Neuronal stem cell (in vitro differentiated cells): ENCODE measurements at regions not wholly inside any gene's neighbourhood (a gene's known extent, or its start where the extent isn't known, plus 50 kb on each side); places are given as distances from the start of the nearest gene placed in this dataset.

ENCODE experiments used
- DNase-seq: peaks from one replicate; pipeline ENCODE4 v3.0.0-alpha.2; 2013; ENCODE audit warnings: low spot score
- H2AFZ ChIP-seq: one replicate; pipeline ENCODE4 v1.6.1; 2013; ENCODE audit warnings: mild to moderate bottlenecking, low read length, inconsistent platforms
- H2AK5ac ChIP-seq: 2 replicates; pipeline ENCODE4 v1.6.1; 2013; ENCODE audit warnings: low read depth, mild to moderate bottlenecking, inconsistent platforms, low read length, moderate library complexity, mixed read lengths
- H2BK120ac ChIP-seq: 2 replicates; pipeline ENCODE4 v1.6.1; 2013; ENCODE audit warnings: low read depth, mild to moderate bottlenecking, inconsistent platforms, low read length, moderate library complexity, mixed read lengths
- H2BK12ac ChIP-seq: one replicate; pipeline ENCODE4 v1.6.1; 2013; ENCODE audit warnings: low read length, inconsistent platforms
- H2BK15ac ChIP-seq: 2 replicates; pipeline ENCODE4 v1.6.1; 2013; ENCODE audit warnings: mild to moderate bottlenecking, low read length, inconsistent platforms, mixed read lengths
- H2BK5ac ChIP-seq: one replicate; pipeline ENCODE4 v1.6.1; 2013; ENCODE audit warnings: inconsistent platforms, mild to moderate bottlenecking, low read length, moderate library complexity
- H3K14ac ChIP-seq: one replicate; pipeline ENCODE4 v1.6.1; 2013; ENCODE audit warnings: low read length, inconsistent platforms
- H3K18ac ChIP-seq: 2 replicates; pipeline ENCODE4 v1.6.1; 2013; ENCODE audit warnings: low read length, inconsistent platforms
- H3K23ac ChIP-seq: 2 replicates; pipeline ENCODE4 v1.6.1; 2013; ENCODE audit warnings: low read depth, mild to moderate bottlenecking, mixed read lengths, low read length, inconsistent platforms; ENCODE audit not compliant: poor library complexity
- H3K27ac ChIP-seq: replicated peaks from 3 replicates; pipeline ENCODE4 v1.5.1; 2013; ENCODE audit warnings: low read length, inconsistent platforms
- H3K27me3 ChIP-seq, 3 experiments: 2 replicates each; pipeline ENCODE4 v1.6.1; 2013; ENCODE audit warnings: low read length in 3 of 3, mild to moderate bottlenecking in 2 of 3, inconsistent platforms in 1 of 3, low read depth in 1 of 3, mixed read lengths in 1 of 3, moderate library complexity in 1 of 3; ENCODE audit not compliant: control insufficient read depth in 3 of 3, insufficient read depth in 3 of 3
- H3K36me3 ChIP-seq, 2 donors: replicated peaks in 1 of 2; 2 replicates each; pipeline ENCODE4 v1.6.1; 2013; ENCODE audit warnings: low read length in 2 of 2; ENCODE audit not compliant: control insufficient read depth in 2 of 2, insufficient read depth in 2 of 2
- H3K4ac ChIP-seq: 2 replicates; pipeline ENCODE4 v1.6.1; 2013; ENCODE audit warnings: inconsistent platforms, mild to moderate bottlenecking, low read length, moderate library complexity
- H3K4me1 ChIP-seq, 2 donors: 1 replicate in 1 of 2; 2 replicates in 1 of 2; pipeline ENCODE4 v1.6.1; 2013; ENCODE audit warnings: low read length in 2 of 2, low read depth in 1 of 2; ENCODE audit not compliant: control insufficient read depth in 2 of 2, insufficient read depth in 1 of 2
- H3K4me2 ChIP-seq: one replicate; pipeline ENCODE4 v1.6.1; 2013; ENCODE audit warnings: mild to moderate bottlenecking, low read length, inconsistent platforms; ENCODE audit not compliant: insufficient read depth, poor library complexity, severe bottlenecking
- H3K4me3 ChIP-seq, 2 donors: 2 replicates each; pipeline ENCODE4 v1.5.1; 2013; ENCODE audit warnings: low read length in 2 of 2, mild to moderate bottlenecking in 2 of 2, inconsistent platforms in 1 of 2, moderate library complexity in 1 of 2
- H3K79me1 ChIP-seq: one replicate; pipeline ENCODE4 v1.6.1; 2013; ENCODE audit warnings: low read depth, mild to moderate bottlenecking, inconsistent platforms, low read length, moderate library complexity
- H3K9ac ChIP-seq: one replicate; pipeline ENCODE4 v1.6.1; 2013; ENCODE audit warnings: mild to moderate bottlenecking, low read depth, low read length, inconsistent platforms; ENCODE audit not compliant: poor library complexity
- H3K9me3 ChIP-seq, 2 donors: replicated peaks in 1 of 2; 2 replicates each; pipeline versions ENCODE3 to v1.6.1; 2013; ENCODE audit warnings: low read length in 2 of 2, mild to moderate bottlenecking in 2 of 2, inconsistent platforms in 1 of 2, low read depth in 1 of 2, mixed read lengths in 1 of 2, moderate library complexity in 1 of 2; ENCODE audit not compliant: control insufficient read depth in 2 of 2, insufficient read depth in 1 of 2
- H4K8ac ChIP-seq: one replicate; pipeline ENCODE4 v1.6.1; 2013; ENCODE audit warnings: low read depth, mild to moderate bottlenecking, inconsistent platforms, low read length, moderate library complexity
- H4K91ac ChIP-seq: one replicate; pipeline ENCODE4 v1.6.1; 2013; ENCODE audit warnings: low read length, low read depth, mild to moderate bottlenecking, inconsistent platforms; ENCODE audit not compliant: poor library complexity
- WGBS, 2 donors: extraction: QIAGEN DNeasy Blood & Tissue Kit; methylation state at CpG; one replicate each; pipeline ENCODE4 v1.1.7; 2013; ENCODE audit warnings: missing lambda C conversion rate in 2 of 2, mixed read lengths in 1 of 2; ENCODE audit not compliant: insufficient read length in 2 of 2, insufficient replicate concordance in 1 of 2; ENCODE audit errors: extremely low coverage in 2 of 2; 5-methylcytosine and 5-hydroxymethylcytosine counted together

DNA sequence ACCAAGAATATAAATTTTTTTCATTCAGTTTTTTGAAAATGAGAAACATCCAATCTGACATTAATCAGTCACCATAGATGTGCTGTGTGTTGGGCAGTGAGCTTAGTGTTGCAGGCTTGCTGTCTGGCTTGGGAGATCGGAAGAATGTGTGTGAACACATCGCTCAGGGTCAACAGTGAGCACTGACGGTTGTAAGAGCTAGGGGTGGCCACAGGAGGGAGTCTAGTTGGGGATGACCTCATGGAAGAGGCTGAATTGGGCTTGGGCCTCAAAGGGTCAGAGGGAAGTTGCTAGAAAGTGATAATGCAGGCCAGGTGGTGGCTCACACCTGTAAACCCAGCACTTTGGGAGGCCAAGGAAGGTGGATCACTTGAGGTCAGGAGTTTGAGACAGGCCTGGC, 375.4 kb downstream of the DDX10 start:
- Histone ChIP-seq H3K4ac (no peak overlapping the region), H3K14ac (no peak overlapping the region), H2BK12ac (no peak overlapping the region), H3K18ac (no peak overlapping the region), H3K36me3 (no peaks in the 10 kb centered on the region), H3K79me1 (no peaks in the 10 kb centered on the region), H3K4me3 (no peak overlapping the region), H4K8ac (no peak overlapping the region), H2BK5ac (no peak overlapping the region), H3K9me3 (no peaks in the 10 kb centered on the region), H2AFZ (no peak overlapping the region), H2AK5ac (no peak overlapping the region), H4K91ac (no peak overlapping the region), H2BK15ac (no peak overlapping the region), H3K27me3 (no peaks in the 10 kb centered on the region), H2BK120ac (no peak overlapping the region), H3K4me1 (peaks cover 4 to 8% of the 10 kb centered on the region in 2 donors), H3K27ac (no peak overlapping the region), H3K23ac (no peak overlapping the region), H3K9ac (no peak overlapping the region), H3K4me2 (no peak overlapping the region)
- no CpG with 5 or more reads among the region's 3 CpGs for WGBS, 2 donors
- DNase-seq = no peak

DNA sequence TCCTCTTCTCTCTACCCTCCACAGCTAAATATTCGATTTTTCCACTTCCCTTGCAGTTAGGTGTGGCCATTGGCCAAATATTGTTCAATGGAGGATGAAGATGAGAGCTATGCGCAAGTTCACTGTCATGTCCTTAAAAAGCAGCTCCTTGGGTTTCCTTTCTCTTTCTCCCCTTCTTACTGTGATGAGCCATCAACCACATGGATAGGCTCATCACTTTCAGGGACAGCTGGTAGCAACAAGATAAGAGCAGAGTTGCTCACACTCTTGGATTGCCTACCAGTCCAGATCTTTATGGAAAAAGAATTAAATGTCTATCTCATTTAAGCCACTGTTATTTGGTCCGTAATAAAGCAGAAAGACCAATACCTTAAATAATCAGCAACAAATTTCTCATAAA, 377.0 kb downstream of the DDX10 start:
- Histone ChIP-seq H3K18ac (no peak overlapping the region), H3K4me1 (peaks cover 4 to 6% of the 10 kb centered on the region in 2 donors), H3K9ac (no peak overlapping the region), H4K91ac (no peak overlapping the region), H2BK12ac (no peak overlapping the region), H3K27ac (no peak overlapping the region), H3K23ac (no peak overlapping the region), H3K4me2 (no peak overlapping the region), H3K36me3 (no peaks in the 10 kb centered on the region), H3K9me3 (no peaks in the 10 kb centered on the region), H2AFZ (no peak overlapping the region), H3K4me3 (no peak overlapping the region), H2BK120ac (no peak overlapping the region), H3K27me3 (no peaks in the 10 kb centered on the region), H3K14ac (no peak overlapping the region), H4K8ac (no peak overlapping the region), H3K79me1 (no peaks in the 10 kb centered on the region), H3K4ac (no peak overlapping the region), H2BK15ac (no peak overlapping the region), H2BK5ac (no peak overlapping the region), H2AK5ac (no peak overlapping the region)
- no peak for DNase-seq
- no CpG with 5 or more reads among the region's 3 CpGs for WGBS, 2 donors

DNA sequence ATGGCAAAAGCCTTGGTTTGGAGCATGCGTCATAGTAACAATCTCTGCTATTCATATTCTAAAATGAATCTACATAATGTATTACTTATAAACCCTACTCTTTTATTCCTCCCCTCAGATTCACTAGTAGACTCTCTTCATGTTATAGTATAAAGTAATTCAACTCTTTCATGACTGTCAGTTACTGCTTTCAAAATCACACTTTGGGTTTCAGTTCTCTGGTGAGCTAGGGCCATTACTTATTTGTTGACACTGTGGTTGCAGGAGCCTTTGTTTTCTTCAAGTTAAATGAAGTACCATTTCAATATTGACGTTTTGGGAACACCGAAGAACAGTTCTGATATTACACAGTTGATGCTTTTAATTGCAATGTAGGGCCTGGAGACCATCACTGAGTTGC, 378.4 kb downstream of the DDX10 start:
- Histone ChIP-seq H3K9ac (no peak overlapping the region), H4K8ac (no peak overlapping the region), H2AFZ (no peak overlapping the region), H3K4ac (no peak overlapping the region), H3K4me1 (peaks cover 1 to 4% of the 10 kb centered on the region in 2 donors), H2BK120ac (no peak overlapping the region), H3K27me3 (no peaks in the 10 kb centered on the region), H3K27ac (no peak overlapping the region), H3K36me3 (no peaks in the 10 kb centered on the region), H3K23ac (no peak overlapping the region), H2BK5ac (no peak overlapping the region), H3K9me3 (no peaks in the 10 kb centered on the region), H2AK5ac (no peak overlapping the region), H3K18ac (no peak overlapping the region), H4K91ac (no peak overlapping the region), H2BK12ac (no peak overlapping the region), H3K4me2 (no peak overlapping the region), H3K14ac (no peak overlapping the region), H3K79me1 (no peaks in the 10 kb centered on the region), H2BK15ac (no peak overlapping the region), H3K4me3 (no peak overlapping the region)
- WGBS, 2 donors = no CpG with 5 or more reads among the region's 3 CpGs
- no peak for DNase-seq

DNA sequence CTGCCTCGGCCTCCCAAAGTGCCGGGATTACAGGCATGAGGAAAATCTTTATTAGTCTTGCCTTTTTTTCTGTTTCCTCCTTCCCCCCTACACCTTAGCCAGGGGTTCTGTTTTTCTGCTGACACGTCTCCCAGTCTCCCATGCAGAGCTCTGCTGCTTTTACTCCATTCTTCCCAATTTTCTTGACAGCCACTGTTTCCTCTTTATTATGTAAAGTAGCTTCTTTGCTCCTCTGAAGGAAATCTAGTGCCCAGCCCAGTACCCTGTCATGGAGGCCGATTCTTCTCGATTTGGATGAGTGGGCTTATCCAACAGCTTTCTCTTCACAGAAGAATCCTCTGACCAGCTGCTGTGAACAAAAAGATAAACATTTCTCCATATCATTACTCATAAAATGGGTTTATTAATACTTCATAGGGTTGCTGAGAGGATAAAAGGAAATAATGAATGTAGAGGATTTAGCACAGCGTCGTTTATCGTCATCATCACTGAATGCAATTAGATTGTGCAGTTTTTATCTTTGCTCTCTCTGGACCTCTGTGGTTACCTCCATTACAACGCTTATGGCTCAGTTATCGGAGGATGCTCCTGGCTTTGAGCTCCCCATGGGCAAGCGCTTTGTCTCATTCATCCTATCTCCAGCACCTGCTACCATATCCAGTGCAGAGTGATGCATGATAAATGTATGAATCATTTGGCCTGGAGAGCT, 375.6 kb upstream of the C11orf87 start:
- H3K4me3 ChIP-seq = no peak overlapping the region
- H2AFZ ChIP-seq = no peak overlapping the region
- H2BK12ac ChIP-seq = no peak overlapping the region
- H3K9me3 ChIP-seq = no peaks in the 10 kb centered on the region
- H4K8ac ChIP-seq = no peak overlapping the region
- H4K91ac ChIP-seq = no peak overlapping the region
- H3K27me3 ChIP-seq = no peaks in the 10 kb centered on the region
- WGBS, 2 donors = no CpG with 5 or more reads among the region's 11 CpGs
- no peak overlapping the region for H2BK15ac ChIP-seq
- no peak overlapping the region for H3K9ac ChIP-seq
- peaks cover 0 to 4% of the 10 kb centered on the region in 2 donors for H3K4me1 ChIP-seq
- H3K23ac ChIP-seq = no peak overlapping the region
- no peak overlapping the region for H3K27ac ChIP-seq
- no peak overlapping the region for H2BK5ac ChIP-seq
- H3K18ac ChIP-seq = no peak overlapping the region
- no peak for DNase-seq
- no peak overlapping the region for H3K4me2 ChIP-seq
- no peaks in the 10 kb centered on the region for H3K36me3 ChIP-seq
- no peak overlapping the region for H3K14ac ChIP-seq
- H3K4ac ChIP-seq = no peak overlapping the region
- no peaks in the 10 kb centered on the region for H3K79me1 ChIP-seq
- no peak overlapping the region for H2AK5ac ChIP-seq
- H2BK120ac ChIP-seq = no peak overlapping the region
